HepG2 (cell line): ENCODE measurements at regions not wholly inside any gene's neighbourhood (a gene's known extent, or its start where the extent isn't known, plus 50 kb on each side); places are given as distances from the start of the nearest gene placed in this dataset.

Source experiments
- ATAC-seq: fragments of 200-7000 bp; cut with Tn5 transposase; 3 replicates; pipeline ENCODE4 v1.9.1; 2020; ENCODE audit warnings: mild to moderate bottlenecking, moderate library complexity
- BruUV-seq: library from RNA; stranded (reverse); fragments of 400-500 nt; replicated peaks from 2 replicates; lab custom pipeline; 2021; lab: Mats Ljungman, UMichigan
- CTCF ChIA-PET: fragments of 300-600 bp; formaldehyde crosslinking; extraction: SDS; loops from one replicate; lab custom pipeline; 2021; ENCODE audit warnings: low total read pairs, inconsistent platforms, low intra/inter-chr PET ratio; lab: Yijun Ruan, JAX
- POLR2A ChIA-PET: fragments of 350-600 bp; sonication (Branson Sonifier 250); formaldehyde crosslinking; loops from one replicate; lab custom pipeline; 2020; ENCODE audit warnings: antibody characterized with exemption, inconsistent platforms; lab: Yijun Ruan, JAX
- DNase-seq: peaks from one replicate; pipeline ENCODE4 v3.0.0-alpha.2; 2015; ENCODE audit warnings: low spot score
- FAIRE-seq: peaks from 3 replicates; lab custom pipeline; 2011; peaks lifted over from hg19 to GRCh38; lab: Jason Lieb, UNC
- H2AFZ ChIP-seq: one replicate; pipeline ENCODE4 v1.6.1; 2011; ENCODE audit warnings: low read length, inconsistent platforms
- H3K27ac ChIP-seq: fragments of 300-600 bp; 3 replicates; pipeline ENCODE4 v1.8.0; 2011; ENCODE audit warnings: mixed run types, mild to moderate bottlenecking, mixed read lengths, low read length, inconsistent platforms; ENCODE audit not compliant: insufficient read depth; ENCODE audit errors: extremely low read length
- H3K27me3 ChIP-seq, 2 experiments: fragments of 200-600 bp in 1 of 2; 2 replicates in 1 of 2; 3 replicates in 1 of 2; pipeline versions ENCODE4 v1.6.0 to v1.8.0; 2011; ENCODE audit warnings: low read length in 2 of 2, mild to moderate bottlenecking in 2 of 2, moderate library complexity in 2 of 2, inconsistent platforms in 1 of 2; ENCODE audit not compliant: insufficient read depth in 2 of 2, control insufficient read depth in 1 of 2
- H3K36me3 ChIP-seq, 2 experiments: fragments of 200-600 bp in 1 of 2; replicated peaks in 1 of 2; 2 replicates in 1 of 2; 3 replicates in 1 of 2; pipeline versions ENCODE4 v1.5.1 to v1.8.0; 2011; ENCODE audit warnings: low read length in 2 of 2, inconsistent platforms in 1 of 2; ENCODE audit not compliant: insufficient read depth in 2 of 2, control insufficient read depth in 1 of 2
- H3K4me1 ChIP-seq: 2 replicates; pipeline ENCODE4 v1.5.1; 2012; ENCODE audit warnings: low read length, inconsistent platforms; ENCODE audit not compliant: insufficient read depth
- H3K4me2 ChIP-seq: 2 replicates; pipeline ENCODE4 v1.6.0; 2011; ENCODE audit warnings: low read depth, low read length, inconsistent platforms
- H3K4me3 ChIP-seq, 3 experiments: fragments of 200-600 bp in 1 of 3; sonication (generic), shearing (Covaris generic) in 1 of 3; replicated peaks in 1 of 3; 2 replicates each; pipeline ENCODE4 v1.5.1; 2011 to 2016; ENCODE audit warnings: low read length in 3 of 3, inconsistent platforms in 2 of 3, low read depth in 2 of 3, mild to moderate bottlenecking in 2 of 3, control low read depth in 1 of 3, mixed read lengths in 1 of 3; ENCODE audit not compliant: insufficient read depth in 1 of 3
- H3K79me2 ChIP-seq: one replicate; pipeline ENCODE4 v1.6.1; 2011; ENCODE audit warnings: low read length, inconsistent platforms; ENCODE audit not compliant: insufficient read depth
- H3K9ac ChIP-seq: 2 replicates; pipeline ENCODE4 v1.6.0; 2011; ENCODE audit warnings: mild to moderate bottlenecking, low read depth, low read length, inconsistent platforms; ENCODE audit not compliant: insufficient read depth
- H3K9me3 ChIP-seq: 2 replicates; pipeline ENCODE4 v1.5.1; 2012; ENCODE audit warnings: mild to moderate bottlenecking, low read length
- H4K20me1 ChIP-seq: 2 replicates; pipeline ENCODE4 v1.6.0; 2011; ENCODE audit warnings: inconsistent platforms, mild to moderate bottlenecking, low read length, moderate library complexity; ENCODE audit not compliant: insufficient read depth
- HHEX ChIP-seq: IDR thresholded peaks from 2 replicates; pipeline ENCODE4 v1.6.1; 2016; ENCODE audit warnings: control low read depth
- MED8 ChIP-seq: sonication (generic); formaldehyde crosslinking; IDR thresholded peaks from 2 replicates; pipeline ENCODE4 v1.8.1; 2023; ENCODE audit warnings: mild to moderate bottlenecking, missing genetic modification reagents; ENCODE audit not compliant: insufficient replicate concordance
- MYNN ChIP-seq: sonication (generic); formaldehyde crosslinking; IDR thresholded peaks from 2 replicates; pipeline ENCODE4 v1.4.0; 2020; ENCODE audit warnings: mild to moderate bottlenecking, low read depth, missing genetic modification reagents
- NFKB2 ChIP-seq: sonication (generic); formaldehyde crosslinking; IDR thresholded peaks from 2 replicates; pipeline ENCODE4 v1.4.0; 2020; ENCODE audit warnings: missing genetic modification reagents, borderline replicate concordance
- POLR2A ChIP-seq, 2 experiments: IDR thresholded peaks; 2 replicates each; pipeline ENCODE4 v1.6.1; 2011; ENCODE audit warnings: low read depth in 2 of 2, low read length in 2 of 2, mild to moderate bottlenecking in 1 of 2, moderate library complexity in 1 of 2; ENCODE audit not compliant: insufficient read depth in 1 of 2
- SIX1 ChIP-seq: sonication (generic); formaldehyde crosslinking; IDR thresholded peaks from 2 replicates; pipeline ENCODE4 v1.4.0; 2020; ENCODE audit warnings: missing genetic modification reagents, borderline replicate concordance
- THAP11 ChIP-seq: IDR thresholded peaks from 2 replicates; pipeline ENCODE4 v1.6.1; 2016; ENCODE audit warnings: missing biosample characterization, missing genetic modification reagents
- ZNF230 ChIP-seq: sonication (generic); formaldehyde crosslinking; IDR thresholded peaks from 2 replicates; pipeline ENCODE4 v1.4.0; 2020; ENCODE audit warnings: mild to moderate bottlenecking, missing genetic modification reagents
- ZNF30 ChIP-seq: sonication (generic); formaldehyde crosslinking; IDR thresholded peaks from 2 replicates; pipeline ENCODE4 v1.5.0; 2020; ENCODE audit warnings: mild to moderate bottlenecking, missing genetic modification reagents
- ZNF329 ChIP-seq: sonication (generic); formaldehyde crosslinking; IDR thresholded peaks from 2 replicates; pipeline ENCODE4 v1.9.0; 2021; ENCODE audit warnings: low read depth, mild to moderate bottlenecking, missing genetic modification reagents
- ZNF577 ChIP-seq: sonication (generic); formaldehyde crosslinking; IDR thresholded peaks from 2 replicates; pipeline ENCODE4 v1.4.0; 2020; ENCODE audit warnings: mild to moderate bottlenecking, low read depth, missing genetic modification reagents, borderline replicate concordance
- ZNF780A ChIP-seq: sonication (generic); formaldehyde crosslinking; IDR thresholded peaks from 2 replicates; pipeline ENCODE4 v1.8.0; 2022; ENCODE audit warnings: mild to moderate bottlenecking, missing genetic modification reagents, moderate library complexity
- ZSCAN25 ChIP-seq: sonication (generic); formaldehyde crosslinking; IDR thresholded peaks from 2 replicates; pipeline ENCODE4 v1.8.0; 2022; ENCODE audit warnings: mild to moderate bottlenecking, missing genetic modification reagents
- WGBS: methylation state at CpG from one replicate; pipeline ENCODE4 v1.1.6; 2017; ENCODE audit warnings: low lambda C conversion rate; 5-methylcytosine and 5-hydroxymethylcytosine counted together
- in situ Hi-C: cut with HindIII; loops from 2 replicates; pipeline ENCODE4 v1.10.0; 2017; ENCODE audit warnings: low pct_unique_long_range_greater_than_20kb; ENCODE audit not compliant: extremely low pct_ligation_motif_present
- intact Hi-C: fragments of 100-400 bp; cut with micrococcal nuclease; formaldehyde crosslinking; loops from one replicate; pipeline ENCODE4 v1.10.0; 2022; ENCODE audit not compliant: unreplicated experiment
- TF ChIP-seq, protein P1 (sequence below): IDR thresholded peaks from 2 replicates; pipeline ENCODE4 v1.6.1; 2016; ENCODE audit warnings: missing compliant biosample characterization, missing genetic modification reagents, borderline replicate concordance
- TF ChIP-seq, protein P2 (sequence below): sonication (generic); formaldehyde crosslinking; IDR thresholded peaks from 2 replicates; pipeline ENCODE4 v1.5.0; 2020; ENCODE audit warnings: missing genetic modification reagents
- TF ChIP-seq, protein P3 (sequence below): sonication (generic); formaldehyde crosslinking; IDR thresholded peaks from 2 replicates; pipeline ENCODE4 v1.8.1; 2023; ENCODE audit warnings: missing genetic modification reagents, mild to moderate bottlenecking, borderline replicate concordance

DNA sequence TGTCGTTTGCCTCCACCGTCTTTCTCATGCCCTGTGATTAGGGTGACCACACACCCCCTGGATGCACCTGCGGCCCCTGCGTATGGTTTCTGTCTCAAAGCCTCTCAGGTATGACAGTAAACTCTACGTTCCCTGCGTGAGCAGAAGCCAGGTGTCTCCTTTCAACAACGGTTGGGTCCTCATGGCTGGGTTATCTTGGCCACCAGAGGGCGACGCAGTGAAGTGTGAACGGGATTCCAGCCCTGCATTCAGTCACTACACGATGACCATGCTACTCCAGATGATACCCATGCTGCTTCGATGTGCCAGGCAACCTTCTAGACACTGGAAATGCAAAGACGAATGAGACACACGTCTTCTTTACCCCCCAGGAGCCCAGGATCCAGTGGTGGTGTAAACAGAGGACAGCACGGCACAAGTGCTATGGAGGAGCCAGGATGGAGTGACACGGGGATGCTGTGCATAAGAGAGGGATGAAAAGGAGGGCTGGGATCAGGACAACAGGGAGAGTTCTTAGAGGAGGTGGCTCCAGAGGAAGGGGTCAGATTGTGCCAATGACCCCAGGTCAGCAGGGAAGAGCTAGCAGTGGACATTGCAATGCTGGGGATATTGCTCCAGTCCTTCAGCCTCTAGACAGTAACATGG is 228.1 kb upstream of the PFKP start (continued):
- TF ChIP-seq, protein P1, sequence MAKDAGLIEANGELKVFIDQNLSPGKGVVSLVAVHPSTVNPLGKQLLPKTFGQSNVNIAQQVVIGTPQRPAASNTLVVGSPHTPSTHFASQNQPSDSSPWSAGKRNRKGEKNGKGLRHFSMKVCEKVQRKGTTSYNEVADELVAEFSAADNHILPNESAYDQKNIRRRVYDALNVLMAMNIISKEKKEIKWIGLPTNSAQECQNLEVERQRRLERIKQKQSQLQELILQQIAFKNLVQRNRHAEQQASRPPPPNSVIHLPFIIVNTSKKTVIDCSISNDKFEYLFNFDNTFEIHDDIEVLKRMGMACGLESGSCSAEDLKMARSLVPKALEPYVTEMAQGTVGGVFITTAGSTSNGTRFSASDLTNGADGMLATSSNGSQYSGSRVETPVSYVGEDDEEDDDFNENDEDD (CRISPR knock-in tag), result peak; percentile 50; the same call in 1 of the 2 replicates
- TF ChIP-seq POLR2A (IDR thresholded peaks at IDR 0.05; ENCODE audit: insufficient read depth in 1 of 2, low read depth in 2 of 2, low read length in 2 of 2), result no peak

DNA sequence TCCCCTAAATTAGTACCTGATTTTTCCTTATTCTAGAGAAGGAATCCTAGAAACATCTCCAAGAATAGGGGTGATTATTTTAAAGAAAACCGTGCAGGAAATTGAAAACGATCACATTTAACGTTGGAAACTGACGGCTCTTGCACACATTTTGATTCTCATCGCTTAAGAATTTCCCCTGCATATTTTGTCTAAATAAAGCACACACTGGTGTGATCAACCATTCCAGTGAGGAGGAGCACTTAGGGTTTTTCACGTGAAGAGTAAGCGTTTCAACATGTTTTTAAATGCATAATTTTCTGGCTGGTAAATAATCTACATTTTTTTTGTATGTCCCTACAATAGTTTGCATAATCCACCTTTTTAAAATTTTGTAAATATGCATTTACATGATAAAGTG is 229.7 kb upstream of the PFKP start:
- ChIA-PET CTCF (no interaction called here), POLR2A (no interaction called here)
- H3K9me3 ChIP-seq, result no peaks in the 10 kb centered on the region
- no peaks in the 10 kb centered on the region for H3K4me1 ChIP-seq
- no TSS peak for BruUV-seq
- no peak for DNase-seq
- H3K36me3 ChIP-seq, result no peaks in the 10 kb centered on the region
- H3K27me3 ChIP-seq, result peaks cover 3 to 30% of the 10 kb centered on the region in 2 experiments; a peak in 3 of 5 replicates
- no peak overlapping the region for H3K4me3 ChIP-seq
- intact Hi-C loops (no loop called here), in situ Hi-C loops (no loop called here)
- H2AFZ ChIP-seq, result no peak overlapping the region
- TF ChIP-seq HHEX (CRISPR knock-in tag), result no peak
- TF ChIP-seq, protein P2, sequence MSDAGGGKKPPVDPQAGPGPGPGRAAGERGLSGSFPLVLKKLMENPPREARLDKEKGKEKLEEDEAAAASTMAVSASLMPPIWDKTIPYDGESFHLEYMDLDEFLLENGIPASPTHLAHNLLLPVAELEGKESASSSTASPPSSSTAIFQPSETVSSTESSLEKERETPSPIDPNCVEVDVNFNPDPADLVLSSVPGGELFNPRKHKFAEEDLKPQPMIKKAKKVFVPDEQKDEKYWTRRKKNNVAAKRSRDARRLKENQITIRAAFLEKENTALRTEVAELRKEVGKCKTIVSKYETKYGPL, result no peak
- TF ChIP-seq, protein P3, sequence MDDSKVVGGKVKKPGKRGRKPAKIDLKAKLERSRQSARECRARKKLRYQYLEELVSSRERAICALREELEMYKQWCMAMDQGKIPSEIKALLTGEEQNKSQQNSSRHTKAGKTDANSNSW (CRISPR knock-in tag), result no peak
- no peak for TF ChIP-seq MED8 (CRISPR knock-in tag)
- TF ChIP-seq NFKB2 (CRISPR knock-in tag), result no peak
- TF ChIP-seq ZNF230 (CRISPR knock-in tag), result no peak
- no peak for TF ChIP-seq ZNF30 (CRISPR knock-in tag)
- TF ChIP-seq ZNF329 (CRISPR knock-in tag), result no peak
- no peak for TF ChIP-seq ZSCAN25 (CRISPR knock-in tag)
- TF ChIP-seq ZNF780A (CRISPR knock-in tag), result no peak
- TF ChIP-seq THAP11 (CRISPR knock-in tag), result no peak
- TF ChIP-seq MYNN, result no peak
- TF ChIP-seq SIX1 (CRISPR knock-in tag), result no peak
- TF ChIP-seq ZNF577 (CRISPR knock-in tag), result no peak
- H4K20me1 ChIP-seq, result no peaks in the 10 kb centered on the region
- no peak for ATAC-seq
- H3K4me2 ChIP-seq, result no peak overlapping the region
- H3K79me2 ChIP-seq, result no peaks in the 10 kb centered on the region
- 0% methylated on average over 7 of the region's 7 CpGs for WGBS
- no peak overlapping the region for H3K27ac ChIP-seq
- FAIRE-seq, result no peak
- H3K9ac ChIP-seq, result no peak overlapping the region
